ENCODE measurements at regions not wholly inside any gene's neighbourhood (a gene's known extent, or its start where the extent isn't known, plus 50 kb on each side); places are given as distances from the start of the nearest gene placed in this dataset.

GRCh38 chr16:86669937-86670749 lies 91.8 kb downstream of the FOXL1 start:
- DNase-seq, result no peak
- Mint-ChIP-seq H3K4me3 (no peak overlapping the region), H3K4me1 (ENCODE audit: low read depth) (peaks cover 9% of the 10 kb centered on the region), H3K36me3 (ENCODE audit: low read depth) (no peaks in the 10 kb centered on the region), H3K27me3 (peaks cover 42% of the 10 kb centered on the region), H3K27ac (no peak overlapping the region), H3K9me3 (peaks cover 4% of the 10 kb centered on the region)

- Mint-ChIP-seq H3K27me3 (peaks cover 42% of the 10 kb centered on the region), H3K9me3 (peaks cover 4% of the 10 kb centered on the region)
These were observed 92.4 kb downstream of the FOXL1 start for GRCh38 chr16:86670750-86671234.

GRCh38 chr16:86671486-86672178 lies 93.3 kb downstream of the FOXL1 start:
- DNase-seq, result no peak
- no peaks in the 10 kb centered on the region for H3K36me3 Mint-ChIP-seq (ENCODE audit: low read depth)
- no peak overlapping the region for H3K4me3 Mint-ChIP-seq
- H3K9me3 Mint-ChIP-seq, result no peaks in the 10 kb centered on the region
- peaks cover 4% of the 10 kb centered on the region for H3K4me1 Mint-ChIP-seq (ENCODE audit: low read depth)
- H3K27me3 Mint-ChIP-seq, result peaks cover 41% of the 10 kb centered on the region
- no peak overlapping the region for H3K27ac Mint-ChIP-seq

More at GRCh38 chr16:86670750-86671234, 92.4 kb downstream of the FOXL1 start:
- Mint-ChIP-seq H3K4me1 (ENCODE audit: low read depth) (peaks cover 5% of the 10 kb centered on the region), H3K4me3 (no peak overlapping the region), H3K36me3 (ENCODE audit: low read depth) (no peaks in the 10 kb centered on the region), H3K27ac (no peak overlapping the region)
- no peak for DNase-seq

- H3K4me3 Mint-ChIP-seq, result no peak overlapping the region
- H3K27ac Mint-ChIP-seq, result no peak overlapping the region
- H3K4me1 Mint-ChIP-seq (ENCODE audit: low read depth), result peaks cover 4% of the 10 kb centered on the region
- no peaks in the 10 kb centered on the region for H3K9me3 Mint-ChIP-seq
- DNase-seq, result no peak
- peaks cover 36% of the 10 kb centered on the region for H3K27me3 Mint-ChIP-seq
- no peaks in the 10 kb centered on the region for H3K36me3 Mint-ChIP-seq (ENCODE audit: low read depth)
These were observed 94.0 kb downstream of the FOXL1 start for GRCh38 chr16:86672179-86672863.

- no peak for DNase-seq
- Mint-ChIP-seq H3K4me3 (no peak overlapping the region), H3K4me1 (ENCODE audit: low read depth) (peaks cover 4% of the 10 kb centered on the region), H3K9me3 (no peaks in the 10 kb centered on the region), H3K27me3 (peaks cover 28% of the 10 kb centered on the region), H3K27ac (no peak overlapping the region), H3K36me3 (ENCODE audit: low read depth) (no peaks in the 10 kb centered on the region)
These were observed 95.0 kb downstream of the FOXL1 start for GRCh38 chr16:86673090-86673955.

- H3K9me3 Mint-ChIP-seq, result no peaks in the 10 kb centered on the region
- H3K27me3 Mint-ChIP-seq, result peaks cover 24% of the 10 kb centered on the region
- H3K4me3 Mint-ChIP-seq, result no peak overlapping the region
- peaks cover 1% of the 10 kb centered on the region for H3K4me1 Mint-ChIP-seq (ENCODE audit: low read depth)
- H3K36me3 Mint-ChIP-seq (ENCODE audit: low read depth), result no peaks in the 10 kb centered on the region
- no peak for DNase-seq
- no peak overlapping the region for H3K27ac Mint-ChIP-seq
These were observed 95.7 kb downstream of the FOXL1 start for GRCh38 chr16:86673956-86674453.

- H3K36me3 Mint-ChIP-seq (ENCODE audit: low read depth), result no peaks in the 10 kb centered on the region
- H3K27me3 Mint-ChIP-seq, result peaks cover 27% of the 10 kb centered on the region
- no peaks in the 10 kb centered on the region for H3K9me3 Mint-ChIP-seq
- H3K27ac Mint-ChIP-seq, result no peak overlapping the region
- no peaks in the 10 kb centered on the region for H3K4me1 Mint-ChIP-seq (ENCODE audit: low read depth)
- DNase-seq, result no peak
- no peak overlapping the region for H3K4me3 Mint-ChIP-seq
These were observed 97.9 kb downstream of the FOXL1 start for GRCh38 chr16:86676254-86676670.

GRCh38 chr16:86679490-86679889 lies 101.1 kb downstream of the FOXL1 start:
- no peak for DNase-seq
- Mint-ChIP-seq H3K36me3 (ENCODE audit: low read depth) (no peaks in the 10 kb centered on the region), H3K9me3 (no peaks in the 10 kb centered on the region), H3K27ac (no peak overlapping the region), H3K4me3 (no peak overlapping the region), H3K4me1 (ENCODE audit: low read depth) (no peaks in the 10 kb centered on the region), H3K27me3 (peaks cover 43% of the 10 kb centered on the region)

- Mint-ChIP-seq H3K36me3 (ENCODE audit: low read depth) (no peaks in the 10 kb centered on the region), H3K27me3 (peaks cover 43% of the 10 kb centered on the region)
- no peak for DNase-seq
These were observed 101.8 kb downstream of the FOXL1 start for GRCh38 chr16:86680162-86680561.

GRCh38 chr16:86680661-86681030 lies 102.3 kb downstream of the FOXL1 start:
- Mint-ChIP-seq H3K27me3 (peaks cover 46% of the 10 kb centered on the region), H3K27ac (no peak overlapping the region), H3K4me1 (ENCODE audit: low read depth) (no peaks in the 10 kb centered on the region), H3K4me3 (no peak overlapping the region), H3K9me3 (no peaks in the 10 kb centered on the region), H3K36me3 (ENCODE audit: low read depth) (no peaks in the 10 kb centered on the region)
- DNase-seq, result no peak

More at GRCh38 chr16:86680162-86680561, 101.8 kb downstream of the FOXL1 start:
- H3K4me1 Mint-ChIP-seq (ENCODE audit: low read depth), result no peaks in the 10 kb centered on the region
- H3K27ac Mint-ChIP-seq, result no peak overlapping the region
- no peaks in the 10 kb centered on the region for H3K9me3 Mint-ChIP-seq
- H3K4me3 Mint-ChIP-seq, result no peak overlapping the region

GRCh38 chr16:86681031-86681756 lies 102.8 kb downstream of the FOXL1 start:
- no peak overlapping the region for H3K27ac Mint-ChIP-seq
- no peaks in the 10 kb centered on the region for H3K9me3 Mint-ChIP-seq
- peaks cover 44% of the 10 kb centered on the region for H3K27me3 Mint-ChIP-seq
- no peak overlapping the region for H3K4me3 Mint-ChIP-seq
- DNase-seq, result no peak
- no peaks in the 10 kb centered on the region for H3K4me1 Mint-ChIP-seq (ENCODE audit: low read depth)
- no peaks in the 10 kb centered on the region for H3K36me3 Mint-ChIP-seq (ENCODE audit: low read depth)

GRCh38 chr16:86681757-86682106 lies 103.4 kb downstream of the FOXL1 start:
- H3K27me3 Mint-ChIP-seq, result peaks cover 40% of the 10 kb centered on the region
- H3K36me3 Mint-ChIP-seq (ENCODE audit: low read depth), result no peaks in the 10 kb centered on the region
- H3K4me3 Mint-ChIP-seq, result no peak overlapping the region
- DNase-seq, result no peak
- no peaks in the 10 kb centered on the region for H3K9me3 Mint-ChIP-seq
- H3K4me1 Mint-ChIP-seq (ENCODE audit: low read depth), result no peaks in the 10 kb centered on the region
- no peak overlapping the region for H3K27ac Mint-ChIP-seq

- DNase-seq, result no peak
- Mint-ChIP-seq H3K4me1 (ENCODE audit: low read depth) (no peaks in the 10 kb centered on the region), H3K27ac (no peak overlapping the region), H3K4me3 (no peak overlapping the region), H3K9me3 (no peaks in the 10 kb centered on the region), H3K27me3 (peaks cover 38% of the 10 kb centered on the region), H3K36me3 (ENCODE audit: low read depth) (no peaks in the 10 kb centered on the region)
These were observed 104.0 kb downstream of the FOXL1 start for GRCh38 chr16:86682219-86682904.
